Endothelial cell of umbilical vein (primary cell): ENCODE measurements at regions not wholly inside any gene's neighbourhood (a gene's known extent, or its start where the extent isn't known, plus 50 kb on each side); places are given as distances from the start of the nearest gene placed in this dataset.

ENCODE experiments used
- BruUV-seq: library from RNA; stranded (reverse); fragments of 400-500 nt; replicated peaks from 2 replicates; lab custom pipeline; 2021; lab: Mats Ljungman, UMichigan
- CTCF ChIA-PET: fragments of 300-600, 350-600 bp; sonication (Branson Sonifier 250); formaldehyde crosslinking; loops from one replicate; lab custom pipeline; 2021; ENCODE audit warnings: antibody characterized with exemption, inconsistent platforms; lab: Charles Lee
- POLR2A ChIA-PET: fragments of 300-600, 350-600 bp; sonication (Branson Sonifier 250); formaldehyde crosslinking; loops from one replicate; lab custom pipeline; 2021; ENCODE audit warnings: antibody characterized with exemption, inconsistent platforms; lab: Charles Lee
- DNase-seq: peaks from one replicate; pipeline ENCODE4 v3.0.0-alpha.2; 2011; ENCODE audit warnings: low read depth, low spot score
- FAIRE-seq: peaks from 2 replicates; lab custom pipeline; 2011; peaks lifted over from hg19 to GRCh38; lab: Jason Lieb, UNC
- H2AFZ ChIP-seq: 2 replicates; pipeline ENCODE4 v1.6.0; 2012; ENCODE audit warnings: low read depth, low read length, control low read depth, inconsistent platforms
- H3K27ac ChIP-seq: 2 replicates; pipeline ENCODE4 v1.5.1; 2011; ENCODE audit warnings: low read depth, mild to moderate bottlenecking, control low read depth, low read length, moderate library complexity; ENCODE audit not compliant: insufficient read depth
- H3K27me3 ChIP-seq, 2 experiments: 2 replicates each; pipeline versions ENCODE4 v1.6.0 to v1.6.1; 2011; ENCODE audit warnings: low read length in 2 of 2, mixed read lengths in 1 of 2; ENCODE audit not compliant: control insufficient read depth in 2 of 2, insufficient read depth in 2 of 2
- H3K36me3 ChIP-seq, 2 experiments: 2 replicates in 1 of 2; 3 replicates in 1 of 2; pipeline ENCODE4 v1.5.1; 2011; ENCODE audit warnings: low read length in 2 of 2, mild to moderate bottlenecking in 1 of 2, moderate library complexity in 1 of 2; ENCODE audit not compliant: control insufficient read depth in 2 of 2, insufficient read depth in 2 of 2; ENCODE audit errors: extremely low read depth in 1 of 2
- H3K4me1 ChIP-seq: 3 replicates; pipeline ENCODE4 v1.5.1; 2011; ENCODE audit warnings: mild to moderate bottlenecking, low read length; ENCODE audit not compliant: control insufficient read depth, insufficient read depth; ENCODE audit errors: extremely low read depth
- H3K4me2 ChIP-seq: 2 replicates; pipeline ENCODE4 v1.6.1; 2011; ENCODE audit warnings: low read length, control low read depth, mixed read lengths; ENCODE audit not compliant: insufficient read depth
- H3K4me3 ChIP-seq, 3 experiments: fragments of 200-600 bp in 1 of 3; sonication (generic), shearing (Covaris generic) in 1 of 3; replicated peaks in 1 of 3; 2 replicates each; pipeline ENCODE4 v1.5.1; 2011 to 2016; ENCODE audit warnings: control low read depth in 3 of 3, low read length in 3 of 3, mild to moderate bottlenecking in 2 of 3, inconsistent platforms in 1 of 3, low read depth in 1 of 3, moderate library complexity in 1 of 3; ENCODE audit not compliant: insufficient read depth in 1 of 3
- H3K79me2 ChIP-seq: 2 replicates; pipeline ENCODE4 v1.6.0; 2012; ENCODE audit warnings: low read length, inconsistent platforms; ENCODE audit not compliant: control insufficient read depth, insufficient read depth
- H3K9ac ChIP-seq: replicated peaks from 2 replicates; pipeline ENCODE3; 2011; ENCODE audit warnings: low read length, control low read depth; ENCODE audit not compliant: insufficient read depth; ENCODE audit errors: extremely low read depth
- H3K9me1 ChIP-seq: replicated peaks from 3 replicates; pipeline ENCODE4 v1.6.0; 2011; ENCODE audit warnings: mild to moderate bottlenecking, low read length; ENCODE audit not compliant: control insufficient read depth, insufficient read depth; ENCODE audit errors: extremely low read depth
- H3K9me3 ChIP-seq: replicated peaks from 2 replicates; pipeline ENCODE4 v1.5.1; 2012; ENCODE audit warnings: low read length, inconsistent platforms; ENCODE audit not compliant: control insufficient read depth, insufficient read depth
- H4K20me1 ChIP-seq: replicated peaks from 2 replicates; pipeline ENCODE3; 2011; ENCODE audit warnings: mild to moderate bottlenecking, low read length; ENCODE audit not compliant: control insufficient read depth, insufficient read depth; ENCODE audit errors: extremely low read depth
- EZH2 ChIP-seq: IDR thresholded peaks from 2 replicates; pipeline ENCODE4 v1.6.1; 2012; ENCODE audit warnings: borderline replicate concordance, low read depth, mild to moderate bottlenecking, moderate library complexity, low read length, inconsistent platforms; ENCODE audit not compliant: severe bottlenecking
- FOS ChIP-seq: IDR thresholded peaks from 2 replicates; pipeline ENCODE4 v1.6.1; 2011; ENCODE audit warnings: mild to moderate bottlenecking, low read length, moderate library complexity, borderline replicate concordance; ENCODE audit not compliant: insufficient read depth
- GATA2 ChIP-seq: IDR thresholded peaks from 2 replicates; pipeline ENCODE4 v1.7.0; 2011; ENCODE audit warnings: low read depth, mild to moderate bottlenecking, moderate library complexity, mixed read lengths, low read length; ENCODE audit not compliant: insufficient read length, insufficient read depth
- JUN ChIP-seq: IDR thresholded peaks from 2 replicates; pipeline ENCODE4 v1.6.1; 2011; ENCODE audit warnings: borderline replicate concordance, low read depth; ENCODE audit not compliant: insufficient read length, insufficient read depth
- MYC ChIP-seq: IDR thresholded peaks from one replicate; pipeline ENCODE4 v1.6.1; 2011; ENCODE audit warnings: mild to moderate bottlenecking, low read depth, low read length
- POLR2A ChIP-seq: IDR thresholded peaks from 2 replicates; pipeline ENCODE4 v1.6.1; 2012; ENCODE audit warnings: low read depth, mild to moderate bottlenecking, control low read depth, low read length
- POLR2AphosphoS5 ChIP-seq: IDR thresholded peaks from 2 replicates; pipeline ENCODE4 v1.6.1; 2012; ENCODE audit warnings: low read depth, mild to moderate bottlenecking, control low read depth, low read length, moderate library complexity; ENCODE audit not compliant: insufficient read depth
- dilution Hi-C: fragments of 300-500 bp; cut with MboI; formaldehyde crosslinking; loops from one replicate; pipeline ENCODE4 v1.15.0; 2019; ENCODE audit warnings: low sequenced_read_pairs; ENCODE audit not compliant: extremely low pct_ligation_motif_present
- intact Hi-C: fragments of 100-400 bp; cut with micrococcal nuclease; formaldehyde crosslinking; loops from one replicate; pipeline ENCODE4 v1.10.0; 2022
- TF ChIP-seq, protein P1 (sequence below): IDR thresholded peaks from 2 replicates; pipeline ENCODE4 v1.6.1; 2011; ENCODE audit not compliant: insufficient read depth, insufficient read length
- TF ChIP-seq, protein P2 (sequence below), 2 donors: IDR thresholded peaks; 1 replicate in 1 of 2; 2 replicates in 1 of 2; pipeline ENCODE4 v1.5.1; 2011; ENCODE audit warnings: low read length in 2 of 2, mild to moderate bottlenecking in 2 of 2, moderate library complexity in 2 of 2, control low read depth in 1 of 2, inconsistent platforms in 1 of 2, low read depth in 1 of 2; ENCODE audit not compliant: insufficient read depth in 1 of 2; ENCODE audit errors: extremely low read depth in 1 of 2

DNA sequence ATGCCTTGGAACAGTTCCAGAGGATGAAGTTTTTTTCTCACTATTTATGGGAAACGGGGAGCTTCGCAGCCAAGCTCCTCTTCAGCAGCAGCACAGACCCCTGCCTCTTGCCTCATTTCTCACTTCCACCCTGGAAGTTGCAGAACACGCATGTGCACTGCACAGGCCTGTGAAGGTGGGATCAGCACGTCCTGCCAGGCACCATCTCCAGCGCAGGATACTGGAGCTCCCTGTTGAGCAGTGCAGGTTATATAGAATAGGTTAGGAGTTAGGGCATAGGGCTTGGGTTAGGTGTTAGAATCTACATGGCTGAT lies 110.1 kb upstream of the CENPE start:
- intact Hi-C loops = no loop called here
- Histone ChIP-seq H3K79me2 (no peaks in the 10 kb centered on the region), H4K20me1 (no peaks in the 10 kb centered on the region), H3K4me3 (no peak overlapping the region), H3K27me3 (no peaks in the 10 kb centered on the region), H2AFZ (no peak overlapping the region), H3K9me1 (no peaks in the 10 kb centered on the region), H3K9ac (no peak overlapping the region), H3K4me1 (no peaks in the 10 kb centered on the region), H3K4me2 (no peak overlapping the region), H3K9me3 (no peaks in the 10 kb centered on the region), H3K27ac (no peak overlapping the region), H3K36me3 (no peaks in the 10 kb centered on the region)
- no peak for FAIRE-seq
- no peak for DNase-seq
- no TSS peak for BruUV-seq
- ChIA-PET POLR2A (no interaction called here), CTCF (no interaction called here)
- TF ChIP-seq, protein P1, sequence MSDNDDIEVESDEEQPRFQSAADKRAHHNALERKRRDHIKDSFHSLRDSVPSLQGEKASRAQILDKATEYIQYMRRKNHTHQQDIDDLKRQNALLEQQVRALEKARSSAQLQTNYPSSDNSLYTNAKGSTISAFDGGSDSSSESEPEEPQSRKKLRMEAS = no peak
- TF ChIP-seq, protein P2, sequence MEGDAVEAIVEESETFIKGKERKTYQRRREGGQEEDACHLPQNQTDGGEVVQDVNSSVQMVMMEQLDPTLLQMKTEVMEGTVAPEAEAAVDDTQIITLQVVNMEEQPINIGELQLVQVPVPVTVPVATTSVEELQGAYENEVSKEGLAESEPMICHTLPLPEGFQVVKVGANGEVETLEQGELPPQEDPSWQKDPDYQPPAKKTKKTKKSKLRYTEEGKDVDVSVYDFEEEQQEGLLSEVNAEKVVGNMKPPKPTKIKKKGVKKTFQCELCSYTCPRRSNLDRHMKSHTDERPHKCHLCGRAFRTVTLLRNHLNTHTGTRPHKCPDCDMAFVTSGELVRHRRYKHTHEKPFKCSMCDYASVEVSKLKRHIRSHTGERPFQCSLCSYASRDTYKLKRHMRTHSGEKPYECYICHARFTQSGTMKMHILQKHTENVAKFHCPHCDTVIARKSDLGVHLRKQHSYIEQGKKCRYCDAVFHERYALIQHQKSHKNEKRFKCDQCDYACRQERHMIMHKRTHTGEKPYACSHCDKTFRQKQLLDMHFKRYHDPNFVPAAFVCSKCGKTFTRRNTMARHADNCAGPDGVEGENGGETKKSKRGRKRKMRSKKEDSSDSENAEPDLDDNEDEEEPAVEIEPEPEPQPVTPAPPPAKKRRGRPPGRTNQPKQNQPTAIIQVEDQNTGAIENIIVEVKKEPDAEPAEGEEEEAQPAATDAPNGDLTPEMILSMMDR (IDR thresholded peaks at IDR 0.05; ENCODE audit: extremely low read depth in 1 of 2, insufficient read depth in 1 of 2, low read depth in 1 of 2, low read length in 2 of 2) = no peak
- no peak for TF ChIP-seq FOS
- no peak for TF ChIP-seq POLR2A
- TF ChIP-seq POLR2AphosphoS5 = no peak
- no peak for TF ChIP-seq EZH2
- no peak for TF ChIP-seq GATA2
- no peak for TF ChIP-seq JUN
- no peak for TF ChIP-seq MYC
- dilution Hi-C loops = no loop called here
